Mesenchymal stem cell (in vitro differentiated cells and primary cell): ENCODE measurements at regions not wholly inside any gene's neighbourhood (a gene's known extent, or its start where the extent isn't known, plus 50 kb on each side); places are given as distances from the start of the nearest gene placed in this dataset.

Source experiments
- DNase-seq: peaks from one replicate; pipeline ENCODE4 v3.0.0-alpha.2; 2013
- H2AFZ ChIP-seq: one replicate; pipeline ENCODE4 v1.6.1; 2013; ENCODE audit warnings: low read depth, mild to moderate bottlenecking, control low read depth, inconsistent platforms, low read length, moderate library complexity
- H2AK5ac ChIP-seq: 2 replicates; pipeline ENCODE4 v1.6.1; 2013; ENCODE audit warnings: low read length, moderate library complexity, mild to moderate bottlenecking, inconsistent platforms; ENCODE audit not compliant: severe bottlenecking
- H2BK120ac ChIP-seq: one replicate; pipeline ENCODE4 v1.6.1; 2013; ENCODE audit warnings: low read depth, mild to moderate bottlenecking, inconsistent platforms, low read length, moderate library complexity
- H2BK12ac ChIP-seq, 2 experiments: one replicate each; pipeline ENCODE4 v1.6.1; 2013; ENCODE audit warnings: inconsistent platforms in 2 of 2, low read length in 2 of 2, mild to moderate bottlenecking in 2 of 2, moderate library complexity in 2 of 2, control low read depth in 1 of 2
- H2BK15ac ChIP-seq: one replicate; pipeline ENCODE4 v1.6.1; 2013; ENCODE audit warnings: mild to moderate bottlenecking, low read depth, inconsistent platforms; ENCODE audit not compliant: poor library complexity, severe bottlenecking
- H2BK5ac ChIP-seq: 2 replicates; pipeline ENCODE4 v1.6.1; 2013; ENCODE audit warnings: low read depth, mild to moderate bottlenecking, low read length, control low read depth, inconsistent platforms; ENCODE audit not compliant: poor library complexity, severe bottlenecking
- H3K14ac ChIP-seq, 2 experiments: one replicate each; pipeline ENCODE4 v1.6.1; 2013; ENCODE audit warnings: inconsistent platforms in 2 of 2, low read length in 2 of 2, control low read depth in 1 of 2, mild to moderate bottlenecking in 1 of 2, moderate library complexity in 1 of 2
- H3K18ac ChIP-seq, 2 experiments: one replicate each; pipeline ENCODE4 v1.6.1; 2013; ENCODE audit warnings: inconsistent platforms in 2 of 2, low read length in 2 of 2, control low read depth in 1 of 2, low read depth in 1 of 2, mild to moderate bottlenecking in 1 of 2
- H3K23ac ChIP-seq, 2 experiments: one replicate each; pipeline ENCODE4 v1.6.1; 2013; ENCODE audit warnings: inconsistent platforms in 2 of 2, low read length in 2 of 2, mild to moderate bottlenecking in 2 of 2, moderate library complexity in 2 of 2, control low read depth in 1 of 2
- H3K27ac ChIP-seq: 2 replicates; pipeline ENCODE4 v1.5.1; 2013; ENCODE audit warnings: mild to moderate bottlenecking, moderate library complexity, low read length, control low read depth, inconsistent platforms; ENCODE audit not compliant: poor library complexity, severe bottlenecking
- H3K27me3 ChIP-seq, 2 experiments: 2 replicates each; pipeline versions ENCODE4 v1.6.1 to v1.7.0; 2013; ENCODE audit warnings: low read length in 2 of 2, mild to moderate bottlenecking in 2 of 2, moderate library complexity in 2 of 2, control low read depth in 1 of 2, inconsistent platforms in 1 of 2; ENCODE audit not compliant: control insufficient read depth in 1 of 2, insufficient read depth in 1 of 2
- H3K36me3 ChIP-seq, 2 experiments: 2 replicates each; pipeline versions ENCODE4 v1.6.1 to v1.7.0; 2013; ENCODE audit warnings: low read length in 2 of 2, control low read depth in 1 of 2, inconsistent platforms in 1 of 2, low read depth in 1 of 2, mild to moderate bottlenecking in 1 of 2; ENCODE audit not compliant: insufficient read depth in 2 of 2, control insufficient read depth in 1 of 2
- H3K4ac ChIP-seq, 2 experiments: one replicate each; pipeline ENCODE4 v1.6.1; 2013; ENCODE audit warnings: inconsistent platforms in 2 of 2, low read length in 2 of 2, mild to moderate bottlenecking in 2 of 2, moderate library complexity in 2 of 2, control low read depth in 1 of 2, low read depth in 1 of 2
- H3K4me1 ChIP-seq: 2 replicates; pipeline ENCODE4 v1.6.1; 2013; ENCODE audit warnings: low read depth, low read length, control low read depth; ENCODE audit not compliant: control insufficient read depth, insufficient read depth
- H3K4me2 ChIP-seq: 2 replicates; pipeline ENCODE4 v1.6.1; 2013; ENCODE audit warnings: low read length, mild to moderate bottlenecking, inconsistent platforms; ENCODE audit not compliant: poor library complexity, severe bottlenecking
- H3K4me3 ChIP-seq, 2 experiments: 2 replicates each; pipeline versions ENCODE4 v1.5.1 to v1.7.0; 2013; ENCODE audit warnings: low read length in 2 of 2, mild to moderate bottlenecking in 2 of 2, control low read depth in 1 of 2, low read depth in 1 of 2; ENCODE audit not compliant: insufficient read depth in 1 of 2
- H3K79me1 ChIP-seq: replicated peaks from 2 replicates; pipeline ENCODE4 v1.6.1; 2013; ENCODE audit warnings: mild to moderate bottlenecking, control low read depth, low read length, inconsistent platforms; ENCODE audit not compliant: poor library complexity, severe bottlenecking
- H3K9ac ChIP-seq: 2 replicates; pipeline ENCODE4 v1.7.0; 2013; ENCODE audit warnings: mild to moderate bottlenecking, low read length, moderate library complexity
- H3K9me3 ChIP-seq: 2 replicates; pipeline ENCODE4 v1.7.0; 2013; ENCODE audit warnings: mild to moderate bottlenecking, low read length; ENCODE audit not compliant: control insufficient read depth
- H4K8ac ChIP-seq: one replicate; pipeline ENCODE4 v1.6.1; 2013; ENCODE audit warnings: inconsistent platforms, mild to moderate bottlenecking, low read length, moderate library complexity
- H4K91ac ChIP-seq: one replicate; pipeline ENCODE4 v1.6.1; 2013; ENCODE audit warnings: mild to moderate bottlenecking, low read length, inconsistent platforms
- WGBS: methylation state at CpG from one replicate; pipeline ENCODE4 v1.1.7; 2013; ENCODE audit warnings: mixed read lengths; 5-methylcytosine and 5-hydroxymethylcytosine counted together

DNA sequence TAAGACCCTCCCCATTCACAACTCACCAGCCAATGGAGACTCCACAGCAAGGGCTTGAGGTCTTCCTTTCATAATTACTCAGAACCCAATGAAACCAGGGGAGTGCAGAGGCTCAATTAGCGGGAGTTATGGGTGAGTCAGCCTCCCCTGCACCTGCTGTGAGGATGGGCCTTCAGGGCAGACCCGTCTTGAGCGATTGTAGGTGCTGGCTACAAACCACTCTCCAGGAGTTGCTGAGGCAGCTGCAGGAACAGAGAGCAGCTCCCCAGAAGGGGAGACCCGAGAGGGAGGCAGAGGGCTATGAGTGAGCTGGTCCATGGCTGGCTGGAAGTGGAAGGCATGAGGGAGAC lies 58.5 kb upstream of the SORCS3 start:
- Histone ChIP-seq H2BK5ac (no peak overlapping the region), H3K4me3 (no peak overlapping the region), H4K8ac (no peak overlapping the region), H3K9me3 (no peaks in the 10 kb centered on the region), H2BK15ac (no peak overlapping the region), H2AK5ac (no peak overlapping the region), H3K23ac (no peak overlapping the region), H2BK12ac (no peak overlapping the region), H3K9ac (no peak overlapping the region), H3K4me1 (no peaks in the 10 kb centered on the region), H3K27me3 (peaks cover 0 to 10% of the 10 kb centered on the region in 2 experiments), H3K4me2 (no peak overlapping the region), H2AFZ (no peak overlapping the region), H2BK120ac (no peak overlapping the region), H3K14ac (no peak overlapping the region), H3K27ac (no peak overlapping the region), H3K36me3 (no peaks in the 10 kb centered on the region), H4K91ac (no peak overlapping the region), H3K79me1 (no peaks in the 10 kb centered on the region), H3K4ac (no peak overlapping the region), H3K18ac (no peak overlapping the region)
- 59% methylated on average over 4 of the region's 4 CpGs for whole genome bisulfite sequencing
- DNase-seq: no peak

DNA sequence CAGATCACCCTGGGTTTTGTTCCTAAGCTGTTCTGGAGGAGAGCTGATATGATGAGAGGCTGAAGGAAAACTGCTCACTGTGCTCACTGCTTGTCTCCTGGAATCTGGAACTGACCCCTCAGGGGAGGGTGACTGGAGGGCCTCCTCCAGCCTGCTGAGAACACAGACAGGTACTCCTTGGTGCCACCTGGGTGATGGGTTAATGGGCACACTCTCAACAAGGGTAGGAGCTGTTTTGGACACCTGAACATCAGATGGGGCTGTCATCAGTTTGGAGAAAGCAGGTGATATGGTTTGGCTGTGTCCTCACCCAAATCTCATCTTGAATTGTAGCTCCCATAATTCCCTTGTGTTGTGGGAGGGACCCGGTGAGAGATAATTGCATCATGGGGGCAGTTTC lies 58.1 kb upstream of the SORCS3 start:
- H3K36me3 ChIP-seq: no peaks in the 10 kb centered on the region
- H2BK12ac ChIP-seq: no peak overlapping the region
- H4K8ac ChIP-seq: no peak overlapping the region
- no peak for DNase-seq
- H2BK120ac ChIP-seq: no peak overlapping the region
- H3K18ac ChIP-seq: no peak overlapping the region
- no peaks in the 10 kb centered on the region for H3K4me1 ChIP-seq
- H2BK15ac ChIP-seq: no peak overlapping the region
- H3K9ac ChIP-seq: no peak overlapping the region
- no peaks in the 10 kb centered on the region for H3K79me1 ChIP-seq
- H3K9me3 ChIP-seq: no peaks in the 10 kb centered on the region
- no peak overlapping the region for H3K4me2 ChIP-seq
- no peak overlapping the region for H3K14ac ChIP-seq
- H3K4ac ChIP-seq: no peak overlapping the region
- H2BK5ac ChIP-seq: no peak overlapping the region
- H4K91ac ChIP-seq: no peak overlapping the region
- H3K27ac ChIP-seq: no peak overlapping the region
- no peak overlapping the region for H3K23ac ChIP-seq
- no peak overlapping the region for H2AFZ ChIP-seq
- H3K4me3 ChIP-seq: no peak overlapping the region
- peaks cover 0 to 10% of the 10 kb centered on the region in 2 experiments for H3K27me3 ChIP-seq
- H2AK5ac ChIP-seq: no peak overlapping the region
- no CpG with 5 or more reads among the region's 1 CpG for WGBS

DNA sequence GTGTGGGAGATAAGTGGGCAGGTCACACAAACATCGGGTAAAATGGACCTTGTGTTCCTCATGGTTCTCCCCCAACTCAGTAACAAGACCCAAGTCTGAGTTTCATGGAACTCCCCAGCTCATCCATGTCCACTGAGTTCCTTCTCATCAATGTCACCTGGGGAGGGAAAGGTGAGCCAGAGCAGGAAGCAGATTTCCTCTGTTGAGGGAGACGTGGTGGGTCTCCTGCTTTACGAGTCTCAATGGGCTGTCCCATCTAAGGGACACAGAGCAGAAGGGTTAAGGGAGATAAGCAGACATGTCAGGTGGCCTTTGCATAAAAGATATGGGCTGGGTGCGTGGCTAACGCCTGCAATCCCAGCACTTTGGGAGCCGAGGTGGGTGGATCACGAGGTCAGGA lies 56.5 kb upstream of the SORCS3 start:
- Histone ChIP-seq H3K79me1 (no peaks in the 10 kb centered on the region), H4K91ac (no peak overlapping the region), H3K27ac (no peak overlapping the region), H3K4me3 (no peak overlapping the region), H2BK5ac (no peak overlapping the region), H3K23ac (no peak overlapping the region), H2BK15ac (no peak overlapping the region), H2BK120ac (no peak overlapping the region), H2AFZ (no peak overlapping the region), H3K14ac (no peak overlapping the region), H4K8ac (no peak overlapping the region), H3K4ac (no peak overlapping the region), H2BK12ac (no peak overlapping the region), H2AK5ac (no peak overlapping the region), H3K9me3 (no peaks in the 10 kb centered on the region), H3K27me3 (no peaks in the 10 kb centered on the region), H3K36me3 (no peaks in the 10 kb centered on the region), H3K9ac (no peak overlapping the region), H3K18ac (no peak overlapping the region), H3K4me1 (no peaks in the 10 kb centered on the region), H3K4me2 (no peak overlapping the region)
- DNase-seq: no peak
- WGBS: 77% methylated on average over 7 of the region's 7 CpGs

DNA sequence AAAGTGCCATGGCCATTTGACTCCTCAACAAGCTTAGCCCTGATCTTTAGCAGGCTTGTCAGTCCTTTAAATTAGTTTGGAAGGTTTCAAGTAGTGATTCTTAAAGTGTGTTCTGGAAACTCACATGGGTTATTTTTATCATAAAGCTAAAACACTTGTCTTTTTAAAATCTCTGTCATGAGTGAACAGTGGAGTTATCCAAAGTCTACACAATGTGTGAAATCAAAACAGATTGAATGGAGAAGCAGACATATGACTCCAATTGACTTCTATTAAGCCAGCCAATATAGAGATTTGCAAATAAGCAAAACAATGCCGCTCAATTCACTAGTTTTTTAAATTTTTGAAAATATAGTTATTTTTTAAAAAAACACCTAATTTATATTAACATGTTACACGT lies 53.3 kb upstream of the SORCS3 start:
- Histone ChIP-seq H3K27ac (no peak overlapping the region), H3K4ac (no peak overlapping the region), H3K9me3 (no peaks in the 10 kb centered on the region), H3K79me1 (no peaks in the 10 kb centered on the region), H3K18ac (no peak overlapping the region), H3K4me1 (peaks cover 2% of the 10 kb centered on the region), H3K9ac (no peak overlapping the region), H2BK120ac (no peak overlapping the region), H4K8ac (no peak overlapping the region), H3K36me3 (no peaks in the 10 kb centered on the region), H2BK5ac (no peak overlapping the region), H3K4me2 (no peak overlapping the region), H2AK5ac (no peak overlapping the region), H3K14ac (no peak overlapping the region), H4K91ac (no peak overlapping the region), H2AFZ (no peak overlapping the region), H3K27me3 (peaks cover 0 to 3% of the 10 kb centered on the region in 2 experiments), H3K4me3 (no peak overlapping the region), H3K23ac (no peak overlapping the region), H2BK12ac (no peak overlapping the region), H2BK15ac (no peak overlapping the region)
- DNase-seq: no peak
- WGBS: no CpG with 5 or more reads among the region's 2 CpGs
